ENCODE measurements at regions not wholly inside any gene's neighbourhood (a gene's known extent, or its start where the extent isn't known, plus 50 kb on each side); places are given as distances from the start of the nearest gene placed in this dataset.

- TF ChIP-seq SMARCA5 (IDR thresholded peaks at IDR 0.05): no peak
- no peak for TF ChIP-seq POU5F1 (IDR thresholded peaks at IDR 0.05; ENCODE audit: borderline replicate concordance, low read depth, low read length, partially characterized antibody)
- TF ChIP-seq ELF4 (CRISPR knock-in tag; IDR thresholded peaks at IDR 0.05): peak; percentile 42; the same call in 1 of the 2 replicates
- no peak for TF ChIP-seq TBP (optimal IDR thresholded peaks at IDR 0.05; ENCODE audit: low read depth, low read length)
- no peak for TF ChIP-seq RBM34 (IDR thresholded peaks at IDR 0.05; ENCODE audit: borderline replicate concordance, insufficient read depth, low read length)
- TF ChIP-seq MITF (IDR thresholded peaks at IDR 0.05): no peak
- TF ChIP-seq MGA (IDR thresholded peaks at IDR 0.05): peak; percentile 53; the same call in 1 of the 2 replicates
- no peak for TF ChIP-seq TCF7L2 (IDR thresholded peaks at IDR 0.05; ENCODE audit: low read depth, low read length)
- TF ChIP-seq POLR3G (IDR thresholded peaks at IDR 0.05; ENCODE audit: extremely low read depth, insufficient read length, insufficient replicate concordance): no peak
- no peak for TF ChIP-seq ZNF449 (CRISPR knock-in tag; IDR thresholded peaks at IDR 0.05)
- no peak for TF ChIP-seq RFX5 (IDR thresholded peaks at IDR 0.05; ENCODE audit: low read depth, low read length)
- no peak for TF ChIP-seq U2AF2 (optimal IDR thresholded peaks at IDR 0.05; ENCODE audit: low read depth, low read length)
- no peak for TF ChIP-seq ZNF121 (CRISPR knock-in tag; conservative IDR thresholded peaks at IDR 0.05)
- TF ChIP-seq ZNF197 (CRISPR knock-in tag; IDR thresholded peaks at IDR 0.05; ENCODE audit: low read depth): no peak
- TF ChIP-seq HDAC6 (IDR thresholded peaks at IDR 0.05; ENCODE audit: low read depth, low read length): no peak
These were observed 64.9 kb downstream of the CYB561 start (continued) for GRCh38 chr17:63381101-63381729.
